GM12878 (cell line): ENCODE measurements at regions not wholly inside any gene's neighbourhood (a gene's known extent, or its start where the extent isn't known, plus 50 kb on each side); places are given as distances from the start of the nearest gene placed in this dataset.

ENCODE experiments used
- ATAC-seq: fragments of 200-7000 bp; cut with Tn5 transposase; 3 replicates; pipeline ENCODE4 v1.9.1; 2020; ENCODE audit warnings: mild to moderate bottlenecking, moderate library complexity
- BruUV-seq: library from RNA; stranded (reverse); fragments of 400-500 nt; replicated peaks from 2 replicates; lab custom pipeline; 2021; lab: Mats Ljungman, UMichigan
- CTCF ChIA-PET: fragments of 300-600 bp; sonication (Branson Sonifier 250); formaldehyde crosslinking; extraction: SDS; loops from one replicate; lab custom pipeline; 2021; ENCODE audit warnings: inconsistent platforms; lab: Yijun Ruan, JAX
- POLR2A ChIA-PET: fragments of 350-600 bp; formaldehyde crosslinking; extraction: SDS; loops from one replicate; lab custom pipeline; 2021; ENCODE audit warnings: inconsistent platforms; lab: Charles Lee
- RAD21 ChIA-PET: fragments of 300-600 bp; sonication (Branson Sonifier 250); formaldehyde crosslinking; loops from one replicate; lab custom pipeline; 2023; ENCODE audit warnings: antibody characterized with exemption; ENCODE audit not compliant: unreplicated experiment; lab: Charles Lee
- SMC1A ChIA-PET: fragments of 300-600 bp; sonication (Branson Sonifier 250); formaldehyde crosslinking; loops from one replicate; lab custom pipeline; 2023; ENCODE audit not compliant: unreplicated experiment, uncharacterized antibody; lab: Charles Lee
- DNase-seq: peaks from one replicate; pipeline ENCODE4 v3.0.0-alpha.2; 2011; ENCODE audit warnings: low read depth, low spot score
- FAIRE-seq: peaks from 3 replicates; lab custom pipeline; 2011; peaks lifted over from hg19 to GRCh38; lab: Jason Lieb, UNC
- H2AFZ ChIP-seq: 2 replicates; pipeline ENCODE4 v1.6.0; 2011; ENCODE audit warnings: low read depth, low read length, control low read depth; ENCODE audit not compliant: control insufficient read depth
- H3K27ac ChIP-seq: 2 replicates; pipeline ENCODE4 v1.5.1; 2011; ENCODE audit warnings: control low read depth; ENCODE audit not compliant: control insufficient read depth, insufficient read depth
- H3K27me3 ChIP-seq, 2 experiments: replicated peaks in 1 of 2; 2 replicates each; pipeline versions ENCODE4 v1.6.0 to v1.6.1; 2011; ENCODE audit warnings: low read length in 1 of 2; ENCODE audit not compliant: control insufficient read depth in 2 of 2, insufficient read depth in 2 of 2
- H3K36me3 ChIP-seq, 2 experiments: 2 replicates each; pipeline ENCODE4 v1.5.1; 2011; ENCODE audit warnings: low read length in 1 of 2; ENCODE audit not compliant: control insufficient read depth in 2 of 2, insufficient read depth in 2 of 2
- H3K4me1 ChIP-seq: 2 replicates; pipeline ENCODE4 v1.6.1; 2011; ENCODE audit warnings: mild to moderate bottlenecking, low read length, moderate library complexity, mixed read lengths; ENCODE audit not compliant: control insufficient read depth, insufficient read depth
- H3K4me2 ChIP-seq: 2 replicates; pipeline ENCODE4 v1.6.0; 2011; ENCODE audit warnings: control low read depth; ENCODE audit not compliant: control insufficient read depth, insufficient read depth
- H3K4me3 ChIP-seq: fragments of 200-600 bp; sonication (generic); 2 replicates; pipeline ENCODE4 v1.5.1; 2016
- H3K79me2 ChIP-seq: 2 replicates; pipeline ENCODE4 v1.6.0; 2011; ENCODE audit warnings: low read length; ENCODE audit not compliant: control insufficient read depth, insufficient read depth
- H3K9ac ChIP-seq: 2 replicates; pipeline ENCODE4 v1.8.0; 2011; ENCODE audit warnings: low read length, control low read depth, mixed read lengths; ENCODE audit not compliant: control insufficient read depth, insufficient read depth
- H3K9me3 ChIP-seq: replicated peaks from 3 replicates; pipeline ENCODE4 v1.5.1; 2011; ENCODE audit warnings: mild to moderate bottlenecking, low read length; ENCODE audit not compliant: control insufficient read depth, insufficient read depth
- H4K20me1 ChIP-seq: 2 replicates; pipeline ENCODE4 v1.6.0; 2011; ENCODE audit not compliant: control insufficient read depth, insufficient read depth
- ATF7 ChIP-seq: fragments of 450-650 bp; IDR thresholded peaks from 2 replicates; pipeline ENCODE4 v1.6.1; 2016; ENCODE audit warnings: low read depth, mild to moderate bottlenecking
- BACH1 ChIP-seq: fragments of 450-650 bp; IDR thresholded peaks from 2 replicates; pipeline ENCODE4 v1.6.1; 2017; ENCODE audit warnings: mild to moderate bottlenecking, borderline replicate concordance
- BCL11A ChIP-seq: IDR thresholded peaks from 2 replicates; pipeline ENCODE4 v1.6.1; 2011; ENCODE audit warnings: low read depth, low read length
- BCLAF1 ChIP-seq: fragments of 450-650 bp; IDR thresholded peaks from 2 replicates; pipeline ENCODE4 v1.6.1; 2017; ENCODE audit warnings: antibody characterized with exemption, mild to moderate bottlenecking, moderate library complexity
- EED ChIP-seq: sonication (generic); IDR thresholded peaks from 2 replicates; pipeline ENCODE4 v1.6.1; 2016; ENCODE audit warnings: antibody characterized with exemption, low read depth
- FOS ChIP-seq: IDR thresholded peaks from 3 replicates; pipeline ENCODE4 v1.6.1; 2011; ENCODE audit warnings: borderline replicate concordance; ENCODE audit not compliant: insufficient read length; ENCODE audit errors: extremely low read depth
- MYB ChIP-seq: fragments of 150-350 bp; IDR thresholded peaks from 2 replicates; pipeline ENCODE4 v1.6.1; 2014; ENCODE audit warnings: mild to moderate bottlenecking, low read depth, low read length, borderline replicate concordance
- NFIC ChIP-seq: IDR thresholded peaks from 2 replicates; pipeline ENCODE4 v1.6.1; 2012; ENCODE audit warnings: low read depth, mild to moderate bottlenecking, inconsistent platforms, low read length, moderate library complexity
- NFXL1 ChIP-seq: fragments of 450-650 bp; IDR thresholded peaks from 2 replicates; pipeline ENCODE4 v1.6.1; 2017; ENCODE audit warnings: antibody characterized with exemption, mild to moderate bottlenecking, borderline replicate concordance
- NFYA ChIP-seq: IDR thresholded peaks from 2 replicates; pipeline ENCODE4 v1.6.1; 2011; ENCODE audit warnings: low read depth, mild to moderate bottlenecking, low read length, improper control_type of control experiment, borderline replicate concordance
- NR2C2 ChIP-seq: IDR thresholded peaks from 2 replicates; pipeline ENCODE4 v1.6.1; 2011; ENCODE audit warnings: borderline replicate concordance, low read depth; ENCODE audit not compliant: control insufficient read depth, insufficient read length
- PAX8 ChIP-seq: fragments of 450-650 bp; IDR thresholded peaks from 2 replicates; pipeline ENCODE4 v1.6.1; 2017; ENCODE audit warnings: mild to moderate bottlenecking, moderate library complexity
- SMAD5 ChIP-seq: IDR thresholded peaks from 2 replicates; pipeline ENCODE4 v1.6.1; 2016; ENCODE audit warnings: antibody characterized with exemption, low read depth
- SMARCA5 ChIP-seq: fragments of 450-650 bp; IDR thresholded peaks from 2 replicates; pipeline ENCODE4 v1.6.1; 2017; ENCODE audit warnings: mild to moderate bottlenecking
- STAT3 ChIP-seq: IDR thresholded peaks from 2 replicates; pipeline ENCODE4 v1.6.1; 2011; ENCODE audit warnings: low read depth, low read length, improper control_type of control experiment
- ZBTB33 ChIP-seq: fragments of 450-650 bp; IDR thresholded peaks from 2 replicates; pipeline ENCODE4 v1.6.1; 2017; ENCODE audit warnings: mild to moderate bottlenecking
- WGBS: methylation state at CpG from one replicate; pipeline ENCODE4 v1.1.6; 2016; ENCODE audit warnings: low lambda C conversion rate; ENCODE audit not compliant: insufficient replicate concordance, insufficient coverage; ENCODE audit errors: missing lambda C conversion rate; 5-methylcytosine and 5-hydroxymethylcytosine counted together
- in situ Hi-C: fragments of 300-500 bp; cut with MboI; formaldehyde crosslinking; loops from 9 replicates; pipeline ENCODE4 v1.14.3; 2018; ENCODE audit warnings: mixed read lengths
- intact Hi-C: fragments of 100-400 bp; cut with micrococcal nuclease; formaldehyde crosslinking; loops from one replicate; pipeline ENCODE4 v1.14.2; 2022; ENCODE audit not compliant: unreplicated experiment

- ChIA-PET RAD21 (no interaction called here), POLR2A (no interaction called here), CTCF (no interaction called here), SMC1A (no interaction called here)
- Histone ChIP-seq H3K27ac (no peak overlapping the region), H3K79me2 (no peaks in the 10 kb centered on the region), H3K4me2 (no peak overlapping the region), H3K9ac (no peak overlapping the region), H3K9me3 (no peaks in the 10 kb centered on the region), H4K20me1 (no peaks in the 10 kb centered on the region), H2AFZ (no peak overlapping the region), H3K4me3 (no peak overlapping the region), H3K27me3 (peaks cover 0 to 2% of the 10 kb centered on the region in 2 experiments; a peak in 2 of 4 replicates), H3K4me1 (no peaks in the 10 kb centered on the region), H3K36me3 (no peaks in the 10 kb centered on the region)
- BruUV-seq, result no TSS peak
- in situ Hi-C loops, result no loop called here
- TF ChIP-seq ATF7, result no peak
- TF ChIP-seq STAT3, result no peak
- TF ChIP-seq BCL11A, result no peak
- no peak for ATAC-seq
- intact Hi-C loops, result no loop called here
- WGBS, result 71% methylated on average over 8 of the region's 8 CpGs
- FAIRE-seq, result no peak
- DNase-seq, result no peak
Measured at GRCh38 chr6:156502969-156503504, 274.1 kb upstream of the ARID1B start.

- in situ Hi-C loops, result no loop called here
- BruUV-seq, result no TSS peak
- TF ChIP-seq FOS (no peak), EED (no peak), NFXL1 (no peak), MYB (no peak), BCL11A (no peak), PAX8 (no peak), SMAD5 (no peak), NFIC (no peak), BCLAF1 (no peak), SMARCA5 (no peak), BACH1 (no peak), NR2C2 (no peak), NFYA (no peak), ZBTB33 (no peak)
Measured at GRCh38 chr6:156497618-156498017, 279.6 kb upstream of the ARID1B start.

More at GRCh38 chr6:156497618-156498017, 279.6 kb upstream of the ARID1B start:
- intact Hi-C loops, result no loop called here
- ChIA-PET CTCF (no interaction called here), POLR2A (no interaction called here), RAD21 (no interaction called here), SMC1A (no interaction called here)
- no peak for DNase-seq
- no peak for ATAC-seq
- Histone ChIP-seq H3K4me1 (no peaks in the 10 kb centered on the region), H3K36me3 (no peaks in the 10 kb centered on the region), H3K4me3 (no peak overlapping the region), H3K9ac (no peak overlapping the region), H3K9me3 (no peaks in the 10 kb centered on the region), H3K79me2 (no peaks in the 10 kb centered on the region), H4K20me1 (no peaks in the 10 kb centered on the region), H3K4me2 (no peak overlapping the region), H3K27ac (no peak overlapping the region), H3K27me3 (peaks cover 0 to 2% of the 10 kb centered on the region in 2 experiments; a peak in 2 of 4 replicates), H2AFZ (no peak overlapping the region)
- 23% methylated on average over 2 of the region's 2 CpGs for WGBS
- no peak for FAIRE-seq
